Epithelial cell of esophagus (primary cell): ENCODE measurements at regions not wholly inside any gene's neighbourhood (a gene's known extent, or its start where the extent isn't known, plus 50 kb on each side); places are given as distances from the start of the nearest gene placed in this dataset.

Source experiments
- DNase-seq: peaks from one replicate; pipeline ENCODE4 v3.0.0; 2010; ENCODE audit warnings: low read depth
- H3K4me3 ChIP-seq: 2 replicates; pipeline ENCODE4 v1.5.1; 2011; ENCODE audit warnings: mild to moderate bottlenecking, low read length, control low read depth
- TF ChIP-seq, protein P1 (sequence below): IDR thresholded peaks from 2 replicates; pipeline ENCODE4 v1.5.1; 2011; ENCODE audit warnings: low read depth, mild to moderate bottlenecking, low read length, control low read depth, inconsistent platforms; ENCODE audit not compliant: insufficient read depth; ENCODE audit errors: missing control alignments

DNA sequence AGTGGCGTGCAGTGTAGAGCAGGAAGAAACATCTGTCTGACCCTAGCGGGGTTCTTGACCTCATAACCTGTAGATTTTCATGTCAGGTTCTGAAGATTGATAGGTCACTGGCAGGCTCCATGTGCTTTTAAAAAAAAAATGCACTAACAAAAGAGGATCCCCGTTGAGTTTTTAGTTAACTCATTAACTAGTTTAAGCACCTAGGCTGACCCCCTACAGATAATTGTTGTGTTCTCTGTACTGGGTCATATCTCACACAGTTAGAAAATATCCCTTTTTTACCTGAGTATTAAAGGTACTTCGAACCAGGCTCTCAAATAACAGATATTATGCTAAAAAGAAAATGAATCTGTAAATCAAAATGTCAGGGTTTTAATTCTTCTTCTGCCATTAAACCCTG, 676.6 kb downstream of the CDH11 start:
- no peak for DNase-seq
- H3K4me3 ChIP-seq = no peak overlapping the region

DNA sequence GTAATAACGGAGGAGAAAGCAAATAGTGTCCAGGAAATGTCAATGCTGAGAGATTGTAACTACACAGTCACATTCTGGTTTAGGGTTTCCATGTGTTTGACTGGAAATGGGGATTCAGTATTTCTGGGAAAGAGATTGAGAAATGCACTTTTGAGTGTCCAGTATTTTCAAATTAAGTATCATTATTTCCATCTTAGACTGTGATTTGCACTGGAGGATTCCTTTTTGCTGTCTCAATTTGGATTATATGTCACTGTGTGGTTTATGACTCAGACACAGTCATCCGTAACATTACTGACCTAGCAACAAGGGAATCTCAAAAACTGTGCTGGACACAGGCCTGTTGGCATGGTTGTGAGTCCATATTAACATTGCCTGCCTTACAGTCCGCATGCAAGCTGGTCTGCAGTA, 681.4 kb downstream of the CDH11 start:
- peak; percentile 67 for DNase-seq
- TF ChIP-seq, protein P1, sequence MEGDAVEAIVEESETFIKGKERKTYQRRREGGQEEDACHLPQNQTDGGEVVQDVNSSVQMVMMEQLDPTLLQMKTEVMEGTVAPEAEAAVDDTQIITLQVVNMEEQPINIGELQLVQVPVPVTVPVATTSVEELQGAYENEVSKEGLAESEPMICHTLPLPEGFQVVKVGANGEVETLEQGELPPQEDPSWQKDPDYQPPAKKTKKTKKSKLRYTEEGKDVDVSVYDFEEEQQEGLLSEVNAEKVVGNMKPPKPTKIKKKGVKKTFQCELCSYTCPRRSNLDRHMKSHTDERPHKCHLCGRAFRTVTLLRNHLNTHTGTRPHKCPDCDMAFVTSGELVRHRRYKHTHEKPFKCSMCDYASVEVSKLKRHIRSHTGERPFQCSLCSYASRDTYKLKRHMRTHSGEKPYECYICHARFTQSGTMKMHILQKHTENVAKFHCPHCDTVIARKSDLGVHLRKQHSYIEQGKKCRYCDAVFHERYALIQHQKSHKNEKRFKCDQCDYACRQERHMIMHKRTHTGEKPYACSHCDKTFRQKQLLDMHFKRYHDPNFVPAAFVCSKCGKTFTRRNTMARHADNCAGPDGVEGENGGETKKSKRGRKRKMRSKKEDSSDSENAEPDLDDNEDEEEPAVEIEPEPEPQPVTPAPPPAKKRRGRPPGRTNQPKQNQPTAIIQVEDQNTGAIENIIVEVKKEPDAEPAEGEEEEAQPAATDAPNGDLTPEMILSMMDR = no peak
- no peak overlapping the region for H3K4me3 ChIP-seq

More for the DNA sequence above, 676.6 kb downstream of the CDH11 start:
- TF ChIP-seq, protein P1 = no peak

DNA sequence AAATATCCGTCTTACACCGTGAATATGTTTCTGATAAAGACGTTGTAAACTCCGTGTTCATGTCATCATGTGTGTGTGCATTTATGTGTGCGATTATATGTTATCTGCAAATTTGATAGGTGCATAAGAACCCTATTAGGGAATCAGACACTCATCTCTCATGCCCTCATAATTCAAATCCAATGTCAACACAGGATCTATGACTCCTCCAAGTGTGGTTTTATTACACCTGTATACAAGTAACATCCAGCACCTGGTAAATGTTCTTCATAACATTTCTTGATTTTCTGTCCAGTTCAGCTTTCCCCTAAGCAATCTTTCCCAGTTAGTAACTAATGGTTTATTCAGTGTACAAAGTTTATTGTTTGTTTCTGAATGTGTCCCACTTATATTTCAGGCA, 681.9 kb downstream of the CDH11 start:
- DNase-seq = no peak
- TF ChIP-seq, protein P1 = no peak
- H3K4me3 ChIP-seq = no peak overlapping the region

DNA sequence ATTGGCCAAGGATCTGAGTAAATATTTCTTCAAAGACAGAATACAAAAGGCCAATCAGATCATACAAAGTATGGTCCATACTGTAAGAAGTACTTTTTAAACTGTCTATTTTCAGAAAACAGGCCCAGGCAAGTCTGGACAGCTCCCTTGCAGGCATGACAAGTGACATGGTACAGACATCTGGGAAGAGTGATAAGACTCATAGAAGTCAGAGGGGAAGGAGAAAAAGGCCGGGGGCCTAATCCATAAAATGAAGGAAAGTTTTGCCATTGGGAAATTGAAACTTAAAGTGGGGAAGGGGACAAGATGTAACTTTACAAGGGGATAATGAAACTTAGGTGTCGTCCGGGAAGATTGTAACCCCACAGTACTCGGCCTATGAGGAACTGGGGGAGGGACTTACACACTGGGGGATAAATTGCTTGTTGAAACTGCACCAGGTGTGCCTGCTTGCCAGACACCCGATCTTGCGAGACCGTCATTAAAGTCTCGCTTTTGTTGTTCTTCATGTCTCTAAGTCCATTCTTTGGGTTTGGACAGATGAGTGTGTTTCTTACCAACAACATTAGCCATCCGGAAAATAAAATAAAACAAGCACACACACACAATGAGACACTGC, 684.0 kb downstream of the CDH11 start:
- H3K4me3 ChIP-seq = no peak overlapping the region
- DNase-seq = peak; percentile 57
- TF ChIP-seq, protein P1 = no peak

DNA sequence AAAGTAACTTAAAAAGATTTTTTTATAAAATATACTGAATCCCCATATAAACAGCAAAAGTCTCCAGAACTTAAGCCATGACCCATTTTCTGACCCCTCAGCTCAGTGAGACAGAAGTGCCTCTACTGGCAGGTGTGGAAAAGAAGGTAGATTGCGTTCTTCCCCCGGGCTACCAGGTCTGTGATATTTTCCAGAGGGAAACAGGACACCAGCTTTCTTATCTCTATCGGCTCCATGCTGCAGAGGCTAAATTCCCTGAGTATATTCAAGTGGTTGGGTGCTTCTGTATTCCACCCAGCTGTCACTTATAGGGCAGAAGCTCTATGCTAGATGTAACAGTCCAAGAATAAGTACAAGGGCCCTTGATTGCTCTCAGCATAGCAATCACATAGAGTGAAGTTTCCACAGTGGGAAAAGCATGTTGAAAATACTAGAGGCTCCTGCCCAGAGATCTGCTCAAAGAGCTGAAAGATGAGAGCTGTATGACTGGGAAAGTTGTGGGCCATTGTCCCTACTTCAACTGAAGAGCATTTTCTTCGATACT, 687.3 kb downstream of the CDH11 start:
- TF ChIP-seq, protein P1 = no peak
- DNase-seq = no peak
- H3K4me3 ChIP-seq = no peak overlapping the region

DNA sequence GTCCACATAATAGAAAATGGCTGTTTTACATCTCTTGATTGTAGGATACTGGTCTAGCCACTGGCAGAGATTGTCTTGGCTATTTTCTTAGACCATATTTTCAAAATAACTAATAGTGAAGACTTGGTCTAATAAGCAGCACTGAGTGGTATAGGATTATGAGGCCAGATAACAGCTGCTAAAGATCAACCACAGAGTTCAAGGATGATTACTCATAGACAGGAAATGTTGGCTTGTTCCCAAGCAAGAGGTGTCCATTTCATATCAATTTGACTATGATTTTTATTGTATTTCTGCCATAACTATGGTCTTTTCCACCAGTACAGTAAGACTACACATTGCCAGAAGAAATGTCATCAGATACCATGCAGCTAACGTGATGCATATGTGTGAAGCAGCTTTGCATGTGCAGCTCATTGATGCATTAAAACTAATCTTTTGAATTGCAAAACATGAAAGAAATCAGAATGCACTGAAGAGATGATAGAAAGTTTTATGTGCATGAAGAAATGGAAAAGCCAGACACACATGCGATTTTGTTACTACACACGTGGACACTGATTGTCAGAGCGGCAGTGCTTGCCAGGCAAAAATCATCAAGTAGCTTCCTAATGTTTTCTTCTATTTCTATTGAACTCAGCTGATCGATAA, 693.3 kb downstream of the CDH11 start:
- peak; percentile 64 for DNase-seq
- no peak overlapping the region for H3K4me3 ChIP-seq
- TF ChIP-seq, protein P1 = no peak

DNA sequence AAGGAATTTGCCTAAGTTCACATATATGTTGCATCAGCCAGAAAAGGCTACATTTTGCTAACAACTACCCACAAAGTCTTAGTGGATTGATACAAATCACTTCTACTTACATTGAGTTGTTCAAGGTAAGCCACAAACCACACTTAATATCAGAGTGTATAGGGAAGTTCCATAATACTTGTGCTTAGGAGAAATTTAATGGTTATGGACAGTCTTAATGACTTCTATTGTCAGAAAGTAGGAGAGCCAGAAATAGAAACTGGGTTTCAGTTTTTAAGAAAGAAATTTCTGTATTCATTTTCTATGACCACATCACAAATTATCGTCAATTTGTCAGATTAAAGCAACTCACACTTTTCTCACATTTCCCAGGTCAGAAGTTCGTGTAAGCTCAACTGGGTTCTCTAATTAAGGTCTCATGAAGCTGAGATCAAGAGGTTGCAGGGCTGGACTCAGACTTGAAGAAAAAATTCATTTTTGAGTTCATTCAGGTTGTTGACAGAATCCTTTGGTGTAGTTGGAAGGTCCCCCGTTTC, 695.7 kb downstream of the CDH11 start:
- TF ChIP-seq, protein P1 = no peak
- no peak overlapping the region for H3K4me3 ChIP-seq
- no peak for DNase-seq
